ENCODE measurements at regions not wholly inside any gene's neighbourhood (a gene's known extent, or its start where the extent isn't known, plus 50 kb on each side); places are given as distances from the start of the nearest gene placed in this dataset.
"Not testable (repeated sequence)": the region's sequence is repeated elsewhere in the genome, so short reads cannot be mapped to it uniquely, and the experiment has no call there.

DNA sequence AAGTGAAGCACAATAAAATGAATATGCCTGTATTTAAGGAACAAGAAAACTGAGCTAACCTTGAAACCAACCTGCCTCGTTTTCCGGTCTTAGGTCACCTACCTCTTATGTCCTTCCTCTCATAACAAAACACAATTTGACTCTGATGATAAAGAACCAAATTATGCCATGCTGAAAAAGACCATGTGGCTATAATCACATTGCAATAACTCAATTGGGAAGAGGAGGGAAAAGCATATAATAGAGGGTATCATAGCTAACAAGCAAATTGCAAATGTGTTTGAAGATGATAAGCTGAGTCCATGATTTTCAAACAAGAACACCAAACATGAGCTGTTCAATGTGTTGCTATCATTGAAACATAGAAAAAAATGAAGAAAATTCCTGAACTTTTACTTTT is 260.8 kb downstream of the PLK2 start:
- DNase-seq (ENCODE audit: low spot score), result no peak

DNA sequence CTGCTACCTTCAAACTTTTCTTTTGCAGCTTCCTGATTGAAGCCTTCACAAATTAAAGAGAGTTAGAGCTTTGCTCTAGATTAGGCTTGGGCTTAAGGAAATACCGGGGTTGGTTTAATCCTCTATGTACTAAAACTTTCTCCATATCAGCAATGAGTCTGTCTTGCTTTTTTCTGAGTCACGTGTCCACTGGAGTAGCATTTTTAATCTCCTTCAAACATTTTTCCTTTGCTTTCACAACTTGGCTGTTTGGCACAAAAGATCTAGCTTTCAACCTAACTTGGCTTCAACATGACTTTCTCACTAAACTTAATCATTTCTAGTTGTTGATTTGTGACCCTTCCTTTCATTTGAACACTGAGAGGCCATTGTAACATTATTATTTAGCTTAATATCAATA is 261.6 kb downstream of the PLK2 start:
- no peak for DNase-seq (ENCODE audit: low spot score)

DNA sequence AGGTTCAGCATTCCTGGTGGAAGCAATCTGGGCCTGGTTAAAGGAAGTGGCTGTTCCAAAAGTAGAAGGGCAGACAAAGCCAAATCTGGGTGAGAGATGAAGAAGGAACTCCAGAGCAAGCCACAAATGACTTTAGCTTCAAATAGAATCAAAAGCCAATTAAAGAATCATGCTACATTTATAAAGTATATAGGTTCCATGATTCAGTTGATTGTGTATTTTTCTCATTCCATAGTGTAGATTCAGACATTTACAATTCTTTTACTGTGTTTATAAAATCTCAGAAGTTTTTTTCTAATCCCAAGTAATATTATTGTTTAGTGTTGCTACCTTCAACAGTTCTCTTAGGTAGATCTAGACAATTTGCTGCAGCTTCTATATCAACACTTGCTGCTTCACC is 262.0 kb downstream of the PLK2 start:
- no peak for DNase-seq (ENCODE audit: low spot score)

DNA sequence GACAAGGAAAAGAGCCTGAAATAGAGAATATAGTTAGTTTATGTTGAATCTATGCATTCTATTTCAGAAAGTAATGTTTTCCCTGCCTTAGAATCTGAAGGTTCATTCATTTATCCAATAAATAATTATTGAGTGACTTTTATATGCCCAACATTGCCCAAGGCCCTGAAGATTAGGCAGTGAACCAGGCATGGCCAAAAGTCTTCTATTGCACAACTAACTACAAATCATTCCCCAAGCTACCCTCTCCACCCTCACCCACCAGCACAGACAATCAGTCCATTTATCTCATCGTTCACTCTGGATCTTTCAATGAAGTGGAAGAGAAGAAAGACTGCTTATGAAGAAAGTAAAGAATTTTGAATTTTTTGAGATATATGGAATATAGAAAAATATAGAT is 268.4 kb downstream of the PLK2 start:
- no peak for DNase-seq (ENCODE audit: low spot score)

DNA sequence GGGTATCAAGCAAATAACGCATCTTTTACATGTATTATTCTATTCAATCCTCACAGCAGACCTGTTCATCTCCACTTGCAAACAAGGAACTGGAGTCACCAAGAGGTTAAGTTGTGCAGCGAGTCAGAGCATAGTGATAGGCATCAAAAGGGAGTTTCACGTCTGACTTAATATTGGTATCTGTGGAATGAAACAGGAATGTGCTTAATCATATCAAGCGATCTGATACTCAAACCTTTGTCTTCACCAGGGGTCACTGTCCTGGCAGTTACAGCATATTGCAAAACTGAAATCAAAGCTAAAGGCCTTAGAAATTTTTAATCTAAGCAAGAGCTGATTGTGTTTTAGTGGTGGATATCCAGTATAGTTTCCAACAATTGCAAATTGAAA is 271.6 kb downstream of the PLK2 start:
- DNase-seq (ENCODE audit: low spot score), result no peak

DNA sequence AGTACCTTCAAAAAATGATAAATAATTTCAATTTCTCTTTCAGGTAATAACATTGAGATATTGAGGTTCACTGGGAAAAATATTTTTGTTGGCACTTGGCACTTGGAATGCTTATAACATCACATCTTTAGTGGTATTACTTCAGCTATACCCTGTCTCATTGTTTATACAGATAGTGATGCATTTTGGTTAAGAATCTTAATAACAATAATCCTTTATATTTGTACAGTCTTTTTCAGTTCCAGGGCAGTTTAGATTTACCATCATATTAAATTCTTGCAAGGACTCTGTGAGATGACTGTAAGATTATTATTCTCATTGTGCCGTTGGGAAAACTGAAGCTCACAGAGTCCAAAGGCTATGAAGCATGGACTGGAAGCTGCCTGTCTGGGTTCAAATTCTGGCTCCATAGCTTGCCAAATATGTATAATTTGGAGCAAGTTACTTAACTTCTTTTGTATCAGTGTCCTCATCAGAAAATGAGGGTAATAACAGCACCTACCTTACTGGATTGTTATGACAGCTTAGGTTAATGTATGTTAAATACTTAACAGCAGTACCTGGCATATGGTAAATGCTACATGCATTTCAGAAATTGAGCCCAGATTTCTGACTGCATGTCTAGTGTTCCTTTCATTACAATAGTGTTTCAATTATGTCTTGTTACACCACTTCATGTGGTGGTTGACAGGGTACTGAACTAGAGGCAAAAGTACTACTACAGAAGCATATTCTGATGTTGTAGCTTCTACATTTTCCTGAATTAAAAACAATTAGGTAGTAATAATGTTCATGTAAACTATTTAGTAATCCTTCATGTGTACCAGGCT is 272.2 kb downstream of the PLK2 start:
- DNase-seq (ENCODE audit: low spot score), result no peak

DNA sequence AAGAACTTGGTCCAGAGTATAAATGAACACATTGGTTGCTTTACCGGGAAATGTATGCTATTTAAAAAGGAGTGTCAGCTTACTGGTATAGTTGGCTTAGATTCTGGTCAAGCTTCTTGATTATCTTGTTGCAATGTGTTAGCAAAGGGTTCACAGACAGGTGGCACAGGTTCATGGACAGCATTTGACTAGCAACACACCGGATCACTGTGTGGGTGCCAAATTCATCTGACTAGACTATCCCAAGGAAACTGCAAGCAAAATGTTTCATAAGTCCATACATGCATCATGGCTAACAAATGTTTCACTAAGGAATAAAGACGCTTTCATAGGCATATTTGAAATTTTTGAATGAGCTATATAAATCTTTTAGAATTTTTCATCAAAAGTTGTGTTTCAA is 274.1 kb downstream of the PLK2 start:
- no peak for DNase-seq (ENCODE audit: low spot score)

DNA sequence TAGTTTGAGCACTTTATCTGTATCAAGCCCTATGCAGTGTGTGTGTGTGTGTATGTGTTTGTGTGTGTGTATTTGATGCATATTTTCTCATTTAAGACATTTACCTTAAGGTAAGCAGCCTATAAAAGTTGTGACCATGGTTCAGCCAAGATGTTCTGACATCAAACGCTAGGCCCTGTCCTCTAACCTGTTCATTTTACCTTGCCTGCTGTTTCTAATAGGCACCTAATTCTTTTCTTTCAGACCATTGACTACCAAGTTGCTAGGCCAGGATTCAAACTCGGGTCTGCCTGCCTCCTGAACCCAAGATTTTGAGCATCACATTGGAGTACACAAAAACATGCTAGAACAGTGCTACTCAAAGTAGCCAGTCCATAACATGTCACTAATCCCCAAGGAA is 274.5 kb downstream of the PLK2 start:
- no peak for DNase-seq (ENCODE audit: low spot score)

DNA sequence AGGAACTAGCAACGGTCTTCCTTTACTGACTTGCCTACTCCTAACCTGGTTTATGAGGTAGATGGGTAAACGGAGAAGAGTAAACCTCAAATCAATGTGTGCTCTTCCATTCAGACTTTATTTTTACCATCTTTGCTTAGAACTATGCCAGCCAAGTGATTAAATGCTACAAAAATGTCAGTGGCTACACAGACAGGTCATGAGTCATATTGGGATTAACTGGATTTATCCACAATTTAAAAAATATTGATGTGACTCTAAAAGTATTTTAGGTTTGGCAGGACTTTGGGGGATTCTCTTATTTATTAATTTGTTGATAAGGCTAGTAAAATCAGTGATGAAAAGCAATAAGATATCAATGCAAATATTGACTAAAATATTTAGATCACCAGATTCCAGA is 275.0 kb downstream of the PLK2 start:
- no peak for DNase-seq (ENCODE audit: low spot score)

DNA sequence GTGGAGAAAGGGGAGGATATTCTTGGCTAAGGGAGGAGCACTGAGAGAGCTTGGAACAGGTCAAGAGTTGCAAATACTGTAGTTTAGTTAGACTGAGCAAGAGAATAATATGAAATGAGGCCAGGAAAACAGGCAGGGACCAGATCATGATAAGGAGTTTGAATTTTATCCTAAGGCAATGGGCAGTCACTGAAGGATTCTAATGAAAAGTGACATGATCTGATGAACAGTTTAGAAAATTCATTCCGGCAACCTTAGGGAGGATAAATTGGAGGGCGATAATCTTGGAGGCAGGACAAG is 276.1 kb downstream of the PLK2 start:
- DNase-seq (ENCODE audit: low spot score), result no peak

DNA sequence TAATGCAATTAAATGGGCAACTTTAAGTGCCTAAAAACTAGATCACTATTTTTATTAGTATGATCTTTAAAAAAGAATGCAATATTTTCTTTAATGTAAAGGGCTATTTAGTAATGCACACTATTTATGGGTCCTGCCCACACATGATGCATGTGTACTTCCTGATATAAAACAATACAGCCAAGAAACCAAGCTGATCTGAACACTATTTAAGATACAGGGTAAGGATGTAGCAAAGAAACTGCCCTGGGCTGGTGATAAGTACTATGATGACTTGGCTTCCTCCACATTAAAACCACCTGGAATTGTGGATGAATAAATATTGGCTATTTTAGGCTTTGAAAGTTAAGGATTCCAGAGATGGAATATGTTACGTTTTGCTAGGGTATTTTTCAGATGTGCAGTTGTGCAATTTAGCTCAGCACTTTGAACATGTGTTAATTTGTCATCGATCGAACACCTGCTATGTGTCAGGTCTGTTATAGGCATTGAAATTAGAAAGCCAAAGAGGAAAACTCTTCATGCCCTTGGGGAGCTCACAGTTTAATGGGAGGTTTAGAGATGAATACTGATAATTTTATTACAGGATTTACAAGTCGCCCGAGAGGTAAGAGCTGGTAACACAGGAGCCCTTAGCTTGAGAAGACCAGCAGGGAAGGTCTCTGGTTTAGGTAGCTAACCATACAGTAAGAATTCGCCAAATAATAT is 276.7 kb downstream of the PLK2 start:
- DNase-seq (ENCODE audit: low spot score), result no peak

DNA sequence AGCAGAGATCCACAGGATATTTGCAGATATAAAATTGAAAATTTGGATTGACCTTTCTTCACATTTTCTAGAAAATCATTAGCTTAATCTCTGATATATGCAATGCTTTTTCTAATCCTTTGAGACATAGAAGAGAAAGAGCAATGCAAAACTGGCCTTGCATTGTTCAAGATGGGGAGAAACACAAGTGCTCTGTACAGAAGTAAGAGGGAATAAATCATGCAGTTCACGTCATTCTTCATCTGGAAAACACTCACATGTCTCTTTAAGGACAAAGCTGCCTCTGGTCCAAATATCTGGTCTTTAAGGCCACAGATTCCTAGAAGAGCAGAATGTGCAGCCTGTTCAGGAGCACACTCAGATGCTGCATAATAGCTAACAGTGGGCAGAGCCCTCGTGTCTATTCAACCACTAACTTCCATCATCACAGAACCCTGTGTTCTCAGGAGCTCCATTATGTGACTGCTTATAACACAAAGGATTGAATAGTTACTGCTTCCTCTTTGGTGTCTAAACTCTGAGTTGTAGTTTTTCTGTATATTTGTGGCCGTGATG is 277.5 kb downstream of the PLK2 start:
- DNase-seq (ENCODE audit: low spot score), result no peak

DNA sequence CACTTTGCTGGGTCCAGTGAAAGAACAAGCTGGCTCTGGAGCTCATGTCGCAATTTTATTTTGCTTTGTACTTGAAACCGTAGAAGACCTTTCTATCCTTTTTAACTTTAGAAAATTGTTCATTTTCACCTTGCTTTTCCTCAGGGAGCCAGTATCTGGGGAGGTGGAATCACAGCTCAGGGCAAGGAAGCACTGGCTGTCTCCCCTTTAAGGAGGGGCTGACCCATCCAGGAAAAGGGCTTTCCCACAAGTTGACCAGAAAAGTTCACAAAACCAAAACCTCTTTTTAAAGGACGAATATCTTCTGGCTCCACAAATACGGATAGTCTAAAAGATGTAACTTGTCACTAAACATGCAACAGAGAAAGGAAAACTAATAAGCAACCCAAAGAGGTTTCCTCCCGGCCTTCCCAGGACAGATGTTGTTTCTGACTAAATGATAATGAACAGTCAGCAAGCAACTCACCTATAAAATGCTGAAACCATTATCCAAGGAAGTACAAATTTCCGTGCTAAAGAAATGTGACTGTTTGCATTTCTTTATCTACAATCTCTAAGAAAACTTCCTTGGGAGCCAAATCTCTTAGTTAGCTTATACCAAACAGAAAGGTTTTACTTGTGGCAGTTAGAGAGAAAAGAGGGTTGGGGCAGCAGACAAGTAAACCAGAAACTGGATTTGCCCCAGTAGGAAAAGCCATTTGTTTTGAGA is 278.2 kb downstream of the PLK2 start:
- no peak for DNase-seq (ENCODE audit: low spot score)

DNA sequence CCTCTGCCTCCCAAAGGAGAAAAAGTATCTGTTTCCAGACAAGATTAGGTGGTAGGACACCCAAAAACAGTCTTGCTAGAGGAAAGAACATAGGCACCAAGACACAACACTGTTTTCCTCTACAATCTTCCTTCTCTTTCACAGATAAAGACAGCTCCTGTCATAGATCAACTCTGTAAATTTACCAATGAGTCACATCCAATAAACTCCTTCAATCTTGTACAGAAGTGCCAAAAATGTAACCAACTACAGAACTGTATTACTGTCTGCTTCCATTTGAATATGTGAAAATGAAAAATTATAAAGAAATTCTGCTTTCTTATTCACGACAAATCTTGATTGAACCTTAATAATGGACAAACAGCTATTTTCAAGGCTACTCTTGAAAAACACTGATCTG is 286.9 kb downstream of the PLK2 start:
- DNase-seq (ENCODE audit: low spot score), result no peak

DNA sequence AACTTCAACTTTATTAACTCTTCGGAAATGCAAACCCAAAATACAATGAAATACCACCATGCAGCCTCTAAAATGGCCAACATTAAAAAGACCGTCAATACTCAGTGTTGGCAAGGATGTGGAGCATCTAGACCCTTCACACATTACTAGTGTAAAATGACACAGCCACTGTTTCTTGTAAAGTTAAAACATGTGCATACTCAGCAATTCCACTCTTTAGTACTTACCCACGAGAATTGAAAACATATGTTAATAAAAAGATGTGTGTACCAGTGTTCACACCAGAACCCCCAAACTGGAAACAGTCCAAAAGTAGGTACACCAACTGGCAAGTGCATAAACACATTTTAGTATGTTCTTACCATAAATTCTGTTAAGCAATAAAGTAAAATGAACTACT is 294.7 kb downstream of the PLK2 start:
- DNase-seq (ENCODE audit: low spot score), result no peak

DNA sequence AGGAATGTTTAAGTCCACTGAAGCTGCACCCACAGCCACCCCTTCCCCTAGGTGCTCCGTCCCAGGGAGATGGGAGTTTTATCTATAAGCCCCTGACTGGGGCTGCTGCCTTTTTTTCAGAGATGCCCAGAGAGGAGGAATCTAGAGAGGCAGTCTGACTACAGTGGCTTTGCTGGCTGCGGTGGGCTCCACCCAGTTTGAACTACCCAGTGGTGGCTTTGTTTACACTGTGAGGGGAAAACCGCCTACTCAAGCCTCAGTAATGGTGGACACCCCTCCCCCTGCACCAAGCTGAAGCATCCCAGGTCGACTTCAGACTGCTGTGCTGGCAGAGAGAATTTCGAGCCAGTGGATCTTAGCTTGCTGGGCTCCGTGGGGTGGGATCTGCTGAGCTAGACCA is 298.0 kb downstream of the PLK2 start:
- DNase-seq (ENCODE audit: low spot score), result not testable (repeated sequence)

DNA sequence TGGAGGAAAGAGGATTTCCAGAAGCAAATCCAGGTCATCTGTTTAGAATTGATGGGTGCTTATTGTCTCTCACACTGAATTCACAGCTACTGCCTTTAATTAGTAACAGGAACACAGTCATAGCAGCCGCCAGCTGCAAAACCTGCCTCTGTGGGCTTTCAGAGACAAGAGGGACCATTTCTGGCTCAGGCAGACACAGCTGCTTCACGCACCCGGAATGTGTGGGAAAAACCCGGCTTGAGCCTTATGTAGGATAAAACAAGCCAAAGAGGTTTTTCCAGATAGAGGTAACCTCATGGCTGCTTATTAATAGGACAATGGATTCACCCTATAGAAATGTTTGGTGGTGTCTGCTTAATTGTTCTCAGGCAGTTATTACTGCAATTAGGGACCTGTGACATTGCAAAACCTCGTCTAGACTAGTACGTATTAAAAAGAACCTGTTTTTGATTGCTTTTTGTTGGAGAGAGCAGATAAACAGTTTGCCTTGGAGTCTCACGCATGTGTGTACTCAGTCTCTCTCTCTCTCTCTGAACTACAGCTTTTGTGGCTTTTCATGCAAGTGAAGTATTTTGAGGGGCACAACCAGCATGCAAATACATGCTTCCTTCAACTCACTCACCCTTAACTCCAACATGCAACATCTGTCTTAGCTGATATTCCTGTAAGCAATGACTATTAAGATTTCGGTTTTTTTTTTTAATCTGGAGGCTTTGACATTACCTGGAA is 302.7 kb downstream of the PLK2 start:
- no peak for DNase-seq (ENCODE audit: low spot score)

DNA sequence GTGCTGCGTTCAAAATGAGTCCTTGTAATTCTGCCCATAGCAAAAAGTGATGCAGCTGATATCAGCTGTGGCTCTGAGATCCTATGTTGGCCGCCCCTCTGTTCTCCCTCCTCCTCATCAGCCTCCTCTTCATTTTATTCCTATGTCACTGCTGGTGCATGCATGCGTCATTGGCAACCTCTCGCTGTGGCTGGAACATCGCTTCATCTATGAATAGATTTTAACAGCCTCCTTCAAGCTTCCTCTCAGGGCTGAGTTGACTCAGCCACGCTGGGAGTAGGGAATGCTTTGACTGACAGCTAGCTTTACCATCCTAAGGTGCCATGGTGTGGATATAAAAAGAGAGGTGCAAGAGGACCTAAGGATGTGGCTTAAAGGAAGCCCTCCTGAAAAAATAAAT is 303.5 kb downstream of the PLK2 start:
- no peak for DNase-seq (ENCODE audit: low spot score)

DNA sequence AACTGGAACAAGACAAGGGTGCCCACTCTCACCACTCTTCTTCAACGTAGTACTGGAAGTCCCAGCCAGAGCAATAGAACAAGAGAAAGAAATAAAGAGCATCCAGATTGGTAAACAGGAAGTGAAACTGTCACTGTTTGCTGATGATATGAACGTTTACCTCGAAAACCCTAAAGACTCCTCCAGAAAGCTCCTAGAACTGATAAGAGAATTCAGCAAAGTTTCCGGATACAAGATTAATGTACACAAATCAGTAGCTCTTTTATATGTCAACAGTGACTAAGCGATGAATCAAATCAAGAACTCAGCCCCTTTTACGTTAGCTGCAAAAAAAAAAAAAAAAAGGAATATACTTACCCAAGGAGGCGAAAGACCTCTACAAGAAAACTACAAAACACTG is 306.6 kb downstream of the PLK2 start:
- DNase-seq (ENCODE audit: low spot score), result no peak

DNA sequence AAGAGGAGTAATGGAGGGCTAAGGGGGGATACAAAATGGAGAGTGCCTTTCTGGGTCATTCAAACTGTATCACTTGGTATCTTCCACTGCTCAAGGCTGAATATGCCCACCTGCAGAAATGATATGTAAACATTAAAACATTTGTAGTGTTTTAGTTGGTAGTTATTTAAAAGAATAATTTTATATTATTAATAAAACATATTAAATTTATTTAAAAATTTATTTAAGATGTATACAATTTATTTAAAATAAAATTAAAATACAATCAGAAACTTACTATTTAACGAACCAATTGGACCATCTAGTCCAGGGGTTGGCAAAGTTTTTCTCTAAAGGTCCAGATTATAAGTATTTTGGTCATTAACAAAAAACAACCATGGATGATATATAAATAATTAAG is 308.5 kb downstream of the PLK2 start:
- no peak for DNase-seq (ENCODE audit: low spot score)

DNA sequence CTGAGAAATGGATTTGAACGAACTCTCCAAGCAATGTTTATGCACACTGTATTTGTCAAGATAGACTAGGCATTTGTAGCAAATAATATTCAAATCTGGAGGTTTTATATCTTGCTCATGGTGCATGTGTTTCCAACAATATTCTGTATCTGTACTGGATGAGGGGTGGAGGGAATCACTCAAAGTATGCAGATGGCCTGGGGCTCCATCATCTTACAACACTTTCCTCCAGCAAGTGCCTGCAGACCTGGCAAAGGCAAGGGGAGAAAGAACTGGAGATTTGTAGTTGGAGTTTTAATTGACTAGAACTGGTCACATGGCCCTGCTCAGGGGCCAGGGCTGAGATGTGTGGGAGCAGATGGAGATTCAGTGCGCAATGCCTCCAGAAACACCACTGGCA is 309.0 kb downstream of the PLK2 start:
- DNase-seq (ENCODE audit: low spot score), result no peak

DNA sequence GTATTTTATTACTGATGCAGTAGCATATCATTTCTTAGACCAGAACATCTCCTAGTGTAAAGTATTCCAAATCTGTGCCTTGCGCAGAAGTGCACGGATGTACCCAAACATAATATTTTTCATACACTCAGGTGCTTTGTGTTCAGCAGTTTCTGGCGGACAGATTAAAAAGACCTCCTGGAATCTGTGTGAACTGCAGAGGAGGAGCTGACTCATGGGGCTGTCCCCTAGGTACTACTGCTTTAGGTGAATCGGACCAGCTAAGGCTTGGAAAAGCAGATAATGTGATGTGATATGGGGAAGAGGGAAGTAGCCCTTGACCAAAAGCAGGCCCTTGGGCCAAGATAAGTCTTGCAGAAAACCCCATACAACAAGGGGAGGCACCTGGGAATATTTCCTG is 310.1 kb downstream of the PLK2 start:
- no peak for DNase-seq (ENCODE audit: low spot score)

Data from hematopoietic multipotent progenitor cell treated with erythropoietin and hydrocortisone succinate and interleukin-3 and kit ligand, for 15 days (in vitro differentiated cells).